Neural cell (in vitro differentiated cells): ENCODE measurements at regions not wholly inside any gene's neighbourhood (a gene's known extent, or its start where the extent isn't known, plus 50 kb on each side); places are given as distances from the start of the nearest gene placed in this dataset.

Experiments used
- H2AFZ ChIP-seq: fragments of 200-600, 300-800 bp; sonication (generic), shearing (Covaris generic); 2 replicates; pipeline ENCODE4 v1.6.0; 2014; ENCODE audit warnings: low read depth, mild to moderate bottlenecking, antibody characterized with exemption, low read length, moderate library complexity
- H3F3A ChIP-seq: fragments of 200-600 bp; shearing (Covaris generic); 2 replicates; pipeline ENCODE4 v1.6.1; 2016; ENCODE audit warnings: mild to moderate bottlenecking, moderate library complexity, mixed read lengths, antibody characterized with exemption, low read length; ENCODE audit not compliant: insufficient read depth, poor library complexity, severe bottlenecking
- H3K27ac ChIP-seq: fragments of 200-600, 300-800 bp; sonication (generic), shearing (Covaris generic); 2 replicates; pipeline ENCODE4 v1.5.1; 2014; ENCODE audit warnings: mild to moderate bottlenecking, low read length, moderate library complexity
- H3K27me3 ChIP-seq: fragments of 300-800, 200-600 bp; sonication (generic), shearing (Covaris generic); 2 replicates; pipeline ENCODE4 v1.6.0; 2014; ENCODE audit warnings: mild to moderate bottlenecking, low read depth, low read length, moderate library complexity; ENCODE audit not compliant: insufficient read depth
- H3K36me3 ChIP-seq: fragments of 300-800, 200-600 bp; sonication (generic), shearing (Covaris generic); 2 replicates; pipeline ENCODE4 v1.5.1; 2014; ENCODE audit warnings: mild to moderate bottlenecking, antibody characterized with exemption, low read length, moderate library complexity; ENCODE audit not compliant: insufficient read depth
- H3K4me2 ChIP-seq: fragments of 300-800, 200-600 bp; sonication (generic), shearing (Covaris generic); 2 replicates; pipeline ENCODE4 v1.6.0; 2014; ENCODE audit warnings: mild to moderate bottlenecking, low read length
- H3K4me3 ChIP-seq: fragments of 300-800, 200-600 bp; sonication (generic), shearing (Covaris generic); 2 replicates; pipeline ENCODE4 v1.5.1; 2014; ENCODE audit warnings: mild to moderate bottlenecking, low read length, moderate library complexity
- H3K79me2 ChIP-seq: fragments of 200-600 bp; shearing (Covaris generic); replicated peaks from 2 replicates; pipeline ENCODE4 v1.6.0; 2014; ENCODE audit warnings: mild to moderate bottlenecking, low read length, moderate library complexity; ENCODE audit not compliant: insufficient read depth
- H3K9ac ChIP-seq: fragments of 300-800, 200-600 bp; sonication (generic), shearing (Covaris generic); 2 replicates; pipeline ENCODE4 v1.6.1; 2016; ENCODE audit warnings: mild to moderate bottlenecking, low read length, mixed read lengths
- H3K9me2 ChIP-seq: fragments of 200-600 bp; shearing (Covaris generic); 2 replicates; pipeline ENCODE4 v1.6.1; 2016; ENCODE audit warnings: mild to moderate bottlenecking, low read length, mixed read lengths; ENCODE audit not compliant: insufficient read depth
- H3K9me3 ChIP-seq: fragments of 200-600, 300-800 bp; sonication (generic), shearing (Covaris generic); 2 replicates; pipeline ENCODE4 v1.6.1; 2016; ENCODE audit warnings: mild to moderate bottlenecking, mixed run types, low read length, moderate library complexity, mixed read lengths
- H4K20me1 ChIP-seq: fragments of 200-600 bp; shearing (Covaris generic); 2 replicates; pipeline ENCODE4 v1.6.1; 2016; ENCODE audit warnings: mild to moderate bottlenecking, mixed run types; ENCODE audit not compliant: insufficient read depth
- EP300 ChIP-seq: fragments of 450-650 bp; conservative IDR thresholded peaks from 2 replicates; pipeline ENCODE4 v1.6.1; 2014; ENCODE audit warnings: antibody characterized with exemption, mild to moderate bottlenecking, moderate library complexity; ENCODE audit not compliant: poor library complexity, severe bottlenecking
- EZH2 ChIP-seq: fragments of 200-600, 300-800 bp; shearing (Covaris generic), sonication (generic); IDR thresholded peaks from 2 replicates; pipeline ENCODE4 v1.6.1; 2014; ENCODE audit warnings: antibody characterized with exemption, low read length, borderline replicate concordance, mild to moderate bottlenecking; ENCODE audit not compliant: insufficient read depth, poor library complexity, severe bottlenecking
- MXI1 ChIP-seq: fragments of 450-650 bp; conservative IDR thresholded peaks from 2 replicates; pipeline ENCODE4 v1.6.1; 2014; ENCODE audit warnings: antibody characterized with exemption, mild to moderate bottlenecking; ENCODE audit not compliant: poor library complexity, severe bottlenecking
- POLR2AphosphoS5 ChIP-seq: IDR thresholded peaks from 2 replicates; pipeline ENCODE4 v1.6.1; 2012
- RAD21 ChIP-seq: fragments of 450-650 bp; conservative IDR thresholded peaks from 2 replicates; pipeline ENCODE4 v1.6.1; 2014; ENCODE audit warnings: antibody characterized with exemption, mild to moderate bottlenecking, moderate library complexity
- SMC3 ChIP-seq: fragments of 450-650 bp; conservative IDR thresholded peaks from 2 replicates; pipeline ENCODE4 v1.6.1; 2014; ENCODE audit warnings: antibody characterized with exemption, mild to moderate bottlenecking, moderate library complexity; ENCODE audit not compliant: poor library complexity
- TAF1 ChIP-seq: IDR thresholded peaks from 2 replicates; pipeline ENCODE4 v1.6.1; 2012; ENCODE audit warnings: low read depth
- TF ChIP-seq, protein P1 (sequence below): fragments of 450-650 bp; IDR thresholded peaks from 2 replicates; pipeline ENCODE4 v1.5.1; 2014; ENCODE audit warnings: antibody characterized with exemption, mild to moderate bottlenecking, moderate library complexity; ENCODE audit not compliant: poor library complexity, severe bottlenecking
- TF ChIP-seq, protein P2 (sequence below): IDR thresholded peaks from 2 replicates; pipeline ENCODE4 v1.6.1; 2012; ENCODE audit warnings: borderline replicate concordance

DNA sequence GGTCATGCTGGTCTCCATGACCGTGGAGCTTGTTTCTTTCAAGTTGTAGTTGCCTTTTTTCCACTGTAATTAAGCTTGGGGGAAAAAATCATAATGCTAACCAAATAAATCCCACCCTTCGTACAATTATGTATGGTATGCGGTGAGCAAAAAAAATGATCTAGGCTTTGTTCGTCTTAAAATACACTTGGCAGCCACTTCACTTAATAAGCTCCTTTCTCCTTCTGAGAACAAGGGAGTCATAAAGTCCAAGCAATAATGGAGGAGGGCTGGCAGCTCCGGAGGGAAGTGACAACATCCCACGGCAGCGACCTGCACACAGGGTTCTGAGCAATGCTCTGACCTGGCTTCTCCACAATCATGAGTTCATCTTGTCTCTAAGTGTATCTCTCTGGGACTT lies 91.2 kb upstream of the KLHL29 start:
- H4K20me1 ChIP-seq = no peaks in the 10 kb centered on the region
- H3F3A ChIP-seq = no peaks in the 10 kb centered on the region
- no peaks in the 10 kb centered on the region for H3K9me3 ChIP-seq
- no peak overlapping the region for H3K27ac ChIP-seq
- no peak overlapping the region for H3K9ac ChIP-seq
- H3K27me3 ChIP-seq = no peaks in the 10 kb centered on the region
- no peaks in the 10 kb centered on the region for H3K36me3 ChIP-seq
- H3K4me2 ChIP-seq = no peak overlapping the region
- H3K9me2 ChIP-seq = no peaks in the 10 kb centered on the region
- H3K79me2 ChIP-seq = no peaks in the 10 kb centered on the region
- no peak for TF ChIP-seq EZH2
- H2AFZ ChIP-seq = no peak overlapping the region
- no peak overlapping the region for H3K4me3 ChIP-seq

DNA sequence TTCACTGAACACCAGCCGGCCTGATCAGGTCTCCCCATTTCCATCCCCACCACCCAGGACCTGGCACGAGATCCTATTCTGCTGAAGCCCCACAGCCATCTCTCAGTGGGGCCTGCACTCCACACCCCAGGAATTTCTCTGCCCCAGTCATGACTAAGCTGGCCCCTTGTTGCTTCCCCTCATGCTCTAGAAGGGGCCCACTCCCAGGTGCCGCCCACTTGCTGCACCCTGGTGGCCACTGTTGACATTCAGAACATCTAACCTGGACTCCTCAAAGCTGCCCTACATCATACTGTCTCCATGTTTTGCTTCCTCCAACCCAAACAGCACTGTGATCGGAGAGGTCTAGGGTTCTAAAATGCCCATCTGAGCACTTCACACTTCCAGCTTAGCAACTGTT lies 90.7 kb upstream of the KLHL29 start:
- Histone ChIP-seq H3K36me3 (no peaks in the 10 kb centered on the region), H3K27ac (no peak overlapping the region), H4K20me1 (no peaks in the 10 kb centered on the region), H3K9ac (no peak overlapping the region), H2AFZ (no peak overlapping the region), H3K4me3 (no peak overlapping the region), H3K9me2 (no peaks in the 10 kb centered on the region), H3F3A (no peaks in the 10 kb centered on the region), H3K27me3 (no peaks in the 10 kb centered on the region), H3K79me2 (no peaks in the 10 kb centered on the region), H3K9me3 (no peaks in the 10 kb centered on the region), H3K4me2 (no peak overlapping the region)
- TF ChIP-seq RAD21 = no peak
- TF ChIP-seq EZH2 = no peak
- TF ChIP-seq, protein P1, sequence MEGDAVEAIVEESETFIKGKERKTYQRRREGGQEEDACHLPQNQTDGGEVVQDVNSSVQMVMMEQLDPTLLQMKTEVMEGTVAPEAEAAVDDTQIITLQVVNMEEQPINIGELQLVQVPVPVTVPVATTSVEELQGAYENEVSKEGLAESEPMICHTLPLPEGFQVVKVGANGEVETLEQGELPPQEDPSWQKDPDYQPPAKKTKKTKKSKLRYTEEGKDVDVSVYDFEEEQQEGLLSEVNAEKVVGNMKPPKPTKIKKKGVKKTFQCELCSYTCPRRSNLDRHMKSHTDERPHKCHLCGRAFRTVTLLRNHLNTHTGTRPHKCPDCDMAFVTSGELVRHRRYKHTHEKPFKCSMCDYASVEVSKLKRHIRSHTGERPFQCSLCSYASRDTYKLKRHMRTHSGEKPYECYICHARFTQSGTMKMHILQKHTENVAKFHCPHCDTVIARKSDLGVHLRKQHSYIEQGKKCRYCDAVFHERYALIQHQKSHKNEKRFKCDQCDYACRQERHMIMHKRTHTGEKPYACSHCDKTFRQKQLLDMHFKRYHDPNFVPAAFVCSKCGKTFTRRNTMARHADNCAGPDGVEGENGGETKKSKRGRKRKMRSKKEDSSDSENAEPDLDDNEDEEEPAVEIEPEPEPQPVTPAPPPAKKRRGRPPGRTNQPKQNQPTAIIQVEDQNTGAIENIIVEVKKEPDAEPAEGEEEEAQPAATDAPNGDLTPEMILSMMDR = no peak
- no peak for TF ChIP-seq SMC3
- no peak for TF ChIP-seq EP300
- TF ChIP-seq TAF1 = no peak
- TF ChIP-seq MXI1 = no peak
- no peak for TF ChIP-seq POLR2AphosphoS5
- TF ChIP-seq, protein P2, sequence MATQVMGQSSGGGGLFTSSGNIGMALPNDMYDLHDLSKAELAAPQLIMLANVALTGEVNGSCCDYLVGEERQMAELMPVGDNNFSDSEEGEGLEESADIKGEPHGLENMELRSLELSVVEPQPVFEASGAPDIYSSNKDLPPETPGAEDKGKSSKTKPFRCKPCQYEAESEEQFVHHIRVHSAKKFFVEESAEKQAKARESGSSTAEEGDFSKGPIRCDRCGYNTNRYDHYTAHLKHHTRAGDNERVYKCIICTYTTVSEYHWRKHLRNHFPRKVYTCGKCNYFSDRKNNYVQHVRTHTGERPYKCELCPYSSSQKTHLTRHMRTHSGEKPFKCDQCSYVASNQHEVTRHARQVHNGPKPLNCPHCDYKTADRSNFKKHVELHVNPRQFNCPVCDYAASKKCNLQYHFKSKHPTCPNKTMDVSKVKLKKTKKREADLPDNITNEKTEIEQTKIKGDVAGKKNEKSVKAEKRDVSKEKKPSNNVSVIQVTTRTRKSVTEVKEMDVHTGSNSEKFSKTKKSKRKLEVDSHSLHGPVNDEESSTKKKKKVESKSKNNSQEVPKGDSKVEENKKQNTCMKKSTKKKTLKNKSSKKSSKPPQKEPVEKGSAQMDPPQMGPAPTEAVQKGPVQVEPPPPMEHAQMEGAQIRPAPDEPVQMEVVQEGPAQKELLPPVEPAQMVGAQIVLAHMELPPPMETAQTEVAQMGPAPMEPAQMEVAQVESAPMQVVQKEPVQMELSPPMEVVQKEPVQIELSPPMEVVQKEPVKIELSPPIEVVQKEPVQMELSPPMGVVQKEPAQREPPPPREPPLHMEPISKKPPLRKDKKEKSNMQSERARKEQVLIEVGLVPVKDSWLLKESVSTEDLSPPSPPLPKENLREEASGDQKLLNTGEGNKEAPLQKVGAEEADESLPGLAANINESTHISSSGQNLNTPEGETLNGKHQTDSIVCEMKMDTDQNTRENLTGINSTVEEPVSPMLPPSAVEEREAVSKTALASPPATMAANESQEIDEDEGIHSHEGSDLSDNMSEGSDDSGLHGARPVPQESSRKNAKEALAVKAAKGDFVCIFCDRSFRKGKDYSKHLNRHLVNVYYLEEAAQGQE = no peak

DNA sequence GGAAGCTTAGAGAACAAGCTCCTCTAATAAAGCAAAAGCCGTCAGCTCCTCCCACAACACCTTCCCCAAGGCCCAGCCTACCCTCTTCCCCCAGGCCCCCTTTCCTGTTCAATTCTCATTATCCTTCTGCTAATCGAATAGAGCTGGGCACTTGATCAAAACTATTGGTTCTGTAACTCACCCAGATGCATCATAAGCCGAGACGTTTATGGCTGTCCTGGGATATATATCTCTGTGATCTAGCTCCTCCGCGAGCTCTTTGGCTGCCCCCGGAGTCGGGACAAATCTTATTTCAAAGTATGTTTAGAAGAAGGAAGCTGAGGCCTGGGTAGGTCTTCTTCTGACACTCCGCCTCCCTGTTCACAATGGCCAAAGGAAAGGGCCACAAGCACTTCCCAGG lies 88.3 kb upstream of the KLHL29 start:
- no peaks in the 10 kb centered on the region for H4K20me1 ChIP-seq
- H3K9me3 ChIP-seq = no peaks in the 10 kb centered on the region
- no peak overlapping the region for H3K27ac ChIP-seq
- H3K9ac ChIP-seq = no peak overlapping the region
- H3K27me3 ChIP-seq = no peaks in the 10 kb centered on the region
- no peaks in the 10 kb centered on the region for H3K36me3 ChIP-seq
- H2AFZ ChIP-seq = no peak overlapping the region
- H3K9me2 ChIP-seq = no peaks in the 10 kb centered on the region
- no peaks in the 10 kb centered on the region for H3K79me2 ChIP-seq
- H3F3A ChIP-seq = no peaks in the 10 kb centered on the region
- TF ChIP-seq EZH2 (no peak), POLR2AphosphoS5 (no peak), SMC3 (no peak), EP300 (no peak), TAF1 (no peak), MXI1 (no peak), RAD21 (no peak)
- TF ChIP-seq, protein P1 = no peak
- TF ChIP-seq, protein P2 = no peak
- no peak overlapping the region for H3K4me3 ChIP-seq
- H3K4me2 ChIP-seq = no peak overlapping the region
